Tibial artery (tissue), 4 donors: ENCODE measurements at regions not wholly inside any gene's neighbourhood (a gene's known extent, or its start where the extent isn't known, plus 50 kb on each side); places are given as distances from the start of the nearest gene placed in this dataset.
"Not testable (repeated sequence)": the region's sequence is repeated elsewhere in the genome, so short reads cannot be mapped to it uniquely, and the experiment has no call there.

Experiments
- DNase-seq, 2 donors: peaks; one replicate each; pipeline ENCODE4 v3.0.0-alpha.2; 2019
- H3K27ac ChIP-seq, 2 donors: fragments of 200-600 bp; sonication (generic) in 1 of 2; 1 replicate in 1 of 2; 2 replicates in 1 of 2; pipeline ENCODE4 v1.5.1; 2018 to 2019; ENCODE audit warnings: mild to moderate bottlenecking in 1 of 2
- H3K27me3 ChIP-seq, 2 donors: fragments of 200-600 bp; sonication (generic) in 1 of 2; one replicate each; pipeline versions ENCODE4 v1.5.1 to v1.6.0; 2016 to 2019
- H3K36me3 ChIP-seq, 3 donors: fragments of 200-600 bp; sonication (generic) in 2 of 3; one replicate each; pipeline ENCODE4 v1.5.1; 2016 to 2019; ENCODE audit warnings: mild to moderate bottlenecking in 2 of 3
- H3K4me1 ChIP-seq, 4 donors: fragments of 200-600 bp; sonication (generic) in 2 of 4; 1 replicate in 3 of 4; 2 replicates in 1 of 4; pipeline ENCODE4 v1.5.1; 2016 to 2019
- H3K4me3 ChIP-seq, 2 donors: fragments of 200-600 bp; sonication (generic) in 1 of 2; 1 replicate in 1 of 2; 2 replicates in 1 of 2; pipeline ENCODE4 v1.5.1; 2018 to 2019; ENCODE audit warnings: mild to moderate bottlenecking in 2 of 2
- H3K9me3 ChIP-seq, 3 donors: fragments of 200-600 bp; sonication (generic) in 1 of 3; one replicate each; pipeline ENCODE4 v1.5.1; 2016 to 2019
- CTCF ChIP-seq, 2 experiments: fragments of 200-600 bp in 1 of 2; fragments of 450-650 bp in 1 of 2; IDR thresholded peaks; one replicate each; pipeline ENCODE4 v1.5.1; 2017 to 2019; ENCODE audit warnings: antibody characterized with exemption in 2 of 2, mild to moderate bottlenecking in 1 of 2, moderate library complexity in 1 of 2
- intact Hi-C: fragments of 100-400 bp; cut with DNase I; formaldehyde crosslinking; loops from one replicate; pipeline ENCODE4 v1.15.0; 2023; ENCODE audit warnings: low total_unique reads

DNA sequence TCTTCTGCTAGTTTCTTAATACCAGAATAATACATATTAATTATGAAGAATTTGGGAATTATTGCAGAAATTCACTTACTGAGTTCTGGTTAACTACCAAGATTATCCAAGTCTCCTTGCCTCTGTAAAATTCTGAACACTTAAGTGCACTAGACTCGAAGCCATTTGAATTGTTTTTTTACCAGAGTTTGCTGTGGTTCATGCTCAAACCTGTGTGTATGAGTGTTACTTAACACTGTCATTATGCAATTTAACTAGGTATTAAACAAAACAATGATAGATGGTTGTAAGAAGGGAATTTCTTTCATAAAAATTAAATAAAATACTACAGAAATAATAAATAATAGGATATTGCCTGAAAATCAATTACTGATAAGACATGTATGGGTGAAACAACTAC lies 145.6 kb upstream of the FAT4 start:
- Histone ChIP-seq H3K4me3 (no peak overlapping the region), H3K36me3 (no peaks in the 10 kb centered on the region), H3K27me3 (no peaks in the 10 kb centered on the region), H3K4me1 (no peaks in the 10 kb centered on the region), H3K27ac (no peak overlapping the region), H3K9me3 (no peaks in the 10 kb centered on the region)
- DNase-seq = no peak
- intact Hi-C loops = no loop called here
- TF ChIP-seq CTCF (IDR thresholded peaks at IDR 0.05) = no peak

GRCh38 chr4:125168531-125168930 lies 146.2 kb upstream of the FAT4 start:
- Histone ChIP-seq H3K9me3 (no peaks in the 10 kb centered on the region), H3K4me3 (no peak overlapping the region), H3K27ac (no peak overlapping the region), H3K27me3 (no peaks in the 10 kb centered on the region), H3K4me1 (no peaks in the 10 kb centered on the region), H3K36me3 (no peaks in the 10 kb centered on the region)
- intact Hi-C loops = no loop called here
- DNase-seq = no peak
- no peak for TF ChIP-seq CTCF (IDR thresholded peaks at IDR 0.05)

GRCh38 chr4:125166012-125166411 lies 148.7 kb upstream of the FAT4 start:
- H3K4me3 ChIP-seq, H3K36me3 ChIP-seq, H3K9me3 ChIP-seq, H3K27ac ChIP-seq, H3K27me3 ChIP-seq, intact Hi-C loops, DNase-seq, H3K4me1 ChIP-seq: not testable (repeated sequence)

GRCh38 chr4:125159001-125159400 lies 155.8 kb upstream of the FAT4 start:
- H3K27ac ChIP-seq = no peak overlapping the region
- DNase-seq = no peak
- intact Hi-C loops = no loop called here
- no peak for TF ChIP-seq CTCF (IDR thresholded peaks at IDR 0.05)
- no peaks in the 10 kb centered on the region for H3K9me3 ChIP-seq
- no peaks in the 10 kb centered on the region for H3K36me3 ChIP-seq
- no peaks in the 10 kb centered on the region for H3K4me1 ChIP-seq
- H3K27me3 ChIP-seq = no peaks in the 10 kb centered on the region
- H3K4me3 ChIP-seq = no peak overlapping the region

DNA sequence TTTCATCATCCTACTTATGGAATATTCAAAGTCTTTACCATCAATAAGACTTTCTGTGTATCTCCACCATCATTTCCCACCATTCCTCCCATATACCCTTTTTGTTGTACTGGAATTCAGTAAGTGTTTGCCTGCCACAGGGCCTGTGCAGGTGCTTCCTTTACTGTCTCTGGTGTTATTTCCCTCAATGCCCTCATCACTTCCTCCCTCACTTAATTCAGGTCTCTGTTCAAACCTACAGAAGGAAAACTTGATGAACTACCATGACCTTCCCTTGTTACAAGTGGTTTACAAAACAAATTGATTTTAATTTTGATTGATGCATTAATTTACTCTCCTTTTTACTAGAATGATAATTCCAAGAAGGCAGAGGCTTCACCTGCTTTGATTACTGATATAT lies 159.5 kb upstream of the FAT4 start:
- Histone ChIP-seq H3K9me3 (peaks cover 0 to 4% (median 0%) of the 10 kb centered on the region in 3 donors), H3K36me3 (no peaks in the 10 kb centered on the region), H3K4me3 (no peak overlapping the region), H3K27ac (no peak overlapping the region), H3K4me1 (no peaks in the 10 kb centered on the region), H3K27me3 (no peaks in the 10 kb centered on the region)
- intact Hi-C loops = no loop called here
- DNase-seq = no peak
- TF ChIP-seq CTCF (IDR thresholded peaks at IDR 0.05) = no peak

- intact Hi-C loops = no loop called here
- Histone ChIP-seq H3K27me3 (no peaks in the 10 kb centered on the region), H3K9me3 (no peaks in the 10 kb centered on the region), H3K4me1 (no peaks in the 10 kb centered on the region), H3K27ac (no peak overlapping the region), H3K4me3 (no peak overlapping the region), H3K36me3 (no peaks in the 10 kb centered on the region)
- no peak for TF ChIP-seq CTCF (IDR thresholded peaks at IDR 0.05)
- no peak for DNase-seq
These were observed 173.7 kb upstream of the FAT4 start for GRCh38 chr4:125140966-125141495.
